DOHH2 (cell line): ENCODE measurements at regions not wholly inside any gene's neighbourhood (a gene's known extent, or its start where the extent isn't known, plus 50 kb on each side); places are given as distances from the start of the nearest gene placed in this dataset.

Source experiments
- CTCF ChIP-seq: fragments of 200-600 bp; sonication (generic); IDR thresholded peaks from one replicate; pipeline ENCODE4 v1.5.1; 2014; ENCODE audit warnings: antibody characterized with exemption, mild to moderate bottlenecking, low read depth, low read length; ENCODE audit not compliant: poor library complexity, severe bottlenecking
- EZH2phosphoT487 ChIP-seq: fragments of 200-600 bp; sonication (generic); IDR thresholded peaks from 2 replicates; pipeline ENCODE4 v1.6.1; 2017; ENCODE audit warnings: borderline replicate concordance, mild to moderate bottlenecking, antibody characterized with exemption, low read length, moderate library complexity, mixed read lengths

DNA sequence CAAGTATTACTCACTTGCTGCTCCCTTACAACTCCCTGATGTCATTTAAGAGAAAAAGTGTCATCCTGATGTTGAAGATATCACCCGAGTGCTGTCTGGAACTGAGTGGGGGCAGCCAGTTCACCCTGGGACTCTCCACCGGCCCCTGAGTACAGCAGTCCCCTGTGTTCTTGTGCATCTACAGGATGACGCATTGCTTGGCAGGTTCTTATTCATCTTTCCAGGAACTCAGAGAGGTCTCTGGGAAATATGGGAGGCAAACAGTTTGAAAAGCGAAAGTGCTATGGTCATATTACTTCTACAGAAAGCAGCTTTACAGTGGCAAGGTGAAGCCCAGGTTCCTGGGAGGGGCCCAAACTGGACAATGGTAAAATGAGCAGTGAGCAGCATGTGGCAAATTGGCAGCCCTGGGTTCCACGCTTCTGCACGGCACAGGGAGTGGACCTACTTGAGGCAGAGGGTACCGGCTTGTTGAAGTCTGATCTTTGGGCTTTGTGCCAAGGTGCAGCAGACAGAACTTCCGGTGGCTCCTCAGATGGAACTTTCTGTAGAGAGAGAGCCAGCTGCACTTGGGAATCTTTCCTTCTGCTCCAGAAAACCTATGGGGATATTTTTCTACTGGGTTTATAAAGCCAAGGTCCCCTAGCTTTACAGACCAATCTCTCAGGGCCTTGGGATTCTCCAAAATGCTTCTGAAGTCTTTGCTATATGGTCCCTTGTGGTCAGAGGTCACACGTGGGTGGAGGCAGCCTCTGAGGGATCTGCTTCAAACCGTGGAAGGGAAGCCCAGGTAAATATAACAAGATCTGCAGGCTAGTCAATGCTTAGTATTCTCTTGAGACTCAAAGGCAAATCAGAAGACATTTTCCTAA is 128.3 kb downstream of the MAP3K7 start:
- TF ChIP-seq CTCF (no peak), EZH2phosphoT487 (no peak)
